HG03280 (cell line): ENCODE measurements at regions not wholly inside any gene's neighbourhood (a gene's known extent, or its start where the extent isn't known, plus 50 kb on each side); places are given as distances from the start of the nearest gene placed in this dataset.
"Not testable (repeated sequence)": the region's sequence is repeated elsewhere in the genome, so short reads cannot be mapped to it uniquely, and the experiment has no call there.

Source experiments
- ATAC-seq: cut with Tn5 transposase; IDR thresholded peaks from one replicate; pipeline ENCODE4 v1.9.1; 2021; ENCODE audit warnings: mild to moderate bottlenecking, moderate library complexity; ENCODE audit not compliant: unreplicated experiment

DNA sequence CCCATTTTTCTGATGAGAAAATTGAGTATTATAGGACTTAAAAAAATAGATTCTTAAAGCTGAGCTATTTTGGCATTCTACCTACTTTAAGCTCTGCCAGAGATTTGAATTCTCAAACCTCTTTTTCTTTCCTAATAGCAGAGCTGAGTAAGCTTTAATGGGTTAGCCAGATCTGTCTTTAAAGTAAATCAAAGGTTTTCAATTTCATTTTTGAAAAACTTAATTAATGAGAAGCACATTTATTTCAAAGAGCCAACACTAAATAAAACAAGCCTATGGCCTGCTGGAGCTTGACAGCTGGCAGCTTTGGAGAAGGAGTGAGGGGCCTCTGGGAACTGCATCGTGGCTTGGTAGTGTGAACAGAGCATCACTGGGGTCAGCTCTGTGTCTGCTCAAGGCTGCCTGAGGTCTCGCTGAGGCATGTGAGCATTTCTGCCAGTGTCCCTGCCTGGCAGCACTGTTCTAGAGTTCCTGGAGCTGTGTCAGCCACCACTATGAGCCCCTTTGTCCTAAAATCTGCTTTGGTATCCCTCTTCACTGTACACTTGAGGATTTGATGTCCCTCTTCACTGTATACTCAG lies 50.4 kb upstream of the PRSS23 start:
- ATAC-seq, result no peak

- ATAC-seq, result no peak
Observed at GRCh38 chr11:86749376-86749775, 51.0 kb upstream of the PRSS23 start.

DNA sequence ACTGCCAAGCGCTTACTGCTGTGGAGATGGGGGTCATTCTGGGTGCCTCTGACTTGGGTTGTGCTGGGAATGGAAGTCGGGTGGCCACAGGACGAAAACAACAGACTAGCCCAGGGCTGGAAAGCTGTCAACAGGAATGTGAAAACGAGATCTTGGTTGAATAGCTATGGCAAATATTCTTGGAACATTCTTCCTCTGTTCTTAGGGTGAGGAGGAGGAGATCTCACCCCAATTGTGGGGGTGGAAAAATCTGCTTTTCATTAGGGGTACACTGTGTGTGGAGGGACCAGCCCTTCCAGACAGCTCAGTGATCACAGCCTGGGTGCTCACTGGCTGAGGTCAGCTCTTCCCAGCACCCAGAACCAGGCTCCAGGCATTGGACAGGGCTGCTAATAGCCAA lies 52.0 kb upstream of the PRSS23 start:
- ATAC-seq, result no peak

DNA sequence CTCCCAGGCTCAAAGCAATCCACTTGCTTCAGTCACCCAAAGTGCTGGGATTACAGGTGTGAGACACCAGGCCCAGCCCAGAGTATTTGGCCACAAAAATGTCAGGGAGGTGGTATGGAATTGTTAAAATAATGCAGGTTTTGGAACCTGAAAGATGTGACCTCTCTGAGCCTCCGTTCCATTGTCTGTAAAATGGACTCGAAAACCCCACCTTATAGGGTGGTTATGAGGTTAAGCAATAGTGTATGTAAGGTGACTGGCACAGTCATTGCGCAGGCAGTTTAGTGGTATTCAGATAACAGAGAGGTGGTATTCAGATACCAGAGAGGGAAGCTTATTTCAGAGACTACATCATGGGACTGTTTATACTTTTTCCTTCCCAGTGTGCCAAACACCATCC lies 52.5 kb upstream of the PRSS23 start:
- no peak for ATAC-seq

DNA sequence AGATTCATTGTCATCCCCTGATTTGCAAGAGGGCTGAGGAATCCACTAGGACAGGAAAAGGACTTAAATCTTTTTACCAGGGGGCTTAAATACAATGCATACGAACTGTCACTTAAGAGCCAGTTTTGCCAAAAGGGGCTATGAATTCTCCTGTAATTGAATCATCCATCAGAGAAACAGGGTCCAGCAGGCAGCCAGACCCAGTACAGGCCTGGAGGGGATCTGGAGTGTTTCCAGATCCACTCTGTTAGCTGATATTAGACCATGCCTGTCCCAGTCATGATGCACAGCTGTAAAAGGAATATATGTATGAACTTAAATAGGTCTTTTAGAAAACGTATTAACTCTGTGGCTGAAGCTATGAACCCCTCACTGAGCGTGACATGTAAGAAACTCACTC lies 53.8 kb upstream of the PRSS23 start:
- no peak for ATAC-seq

- ATAC-seq, result no peak
Observed at GRCh38 chr11:86745571-86745970, 54.8 kb upstream of the PRSS23 start.

DNA sequence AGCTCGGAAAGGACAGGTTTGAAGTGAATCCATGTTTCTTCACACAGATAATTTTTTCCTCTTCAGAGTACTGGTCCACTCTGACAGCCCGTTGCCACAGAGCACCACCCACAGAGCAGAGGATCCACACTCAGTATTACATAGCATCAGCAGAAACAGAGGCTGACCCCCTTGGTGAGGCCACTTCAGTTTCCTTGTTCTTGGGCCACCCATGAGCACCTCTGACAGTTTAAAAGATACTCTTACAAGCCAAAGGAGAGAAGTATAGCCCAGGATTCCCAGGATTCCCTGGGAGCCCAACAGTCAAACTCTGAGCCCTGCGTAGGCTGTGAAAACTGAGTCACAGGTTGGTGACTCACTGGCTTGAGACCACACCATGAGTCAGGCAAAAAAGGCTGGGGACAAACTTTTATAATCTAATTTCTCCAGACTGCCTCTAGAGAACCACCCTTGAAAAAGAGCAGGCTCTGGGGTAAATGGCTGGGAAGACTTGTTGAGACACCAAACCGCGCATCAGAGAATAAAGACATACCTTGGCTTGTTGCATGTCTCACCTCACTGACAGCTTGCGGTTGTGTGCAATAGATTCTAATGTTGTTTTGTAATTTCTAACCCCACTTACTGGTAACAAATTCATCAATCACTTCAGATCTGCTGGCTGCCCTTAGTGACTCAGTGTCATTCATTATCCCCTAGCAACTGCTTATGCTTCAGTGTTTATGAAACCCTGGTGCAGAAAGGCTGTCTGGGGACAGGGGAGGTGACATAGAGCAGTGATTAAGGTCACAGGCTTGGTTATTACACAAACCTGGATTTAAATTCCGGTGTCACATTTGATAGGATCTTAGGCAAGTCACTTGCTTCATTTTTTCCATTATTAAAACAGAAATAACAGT lies 56.9 kb upstream of the PRSS23 start:
- peak; percentile 56 for ATAC-seq

DNA sequence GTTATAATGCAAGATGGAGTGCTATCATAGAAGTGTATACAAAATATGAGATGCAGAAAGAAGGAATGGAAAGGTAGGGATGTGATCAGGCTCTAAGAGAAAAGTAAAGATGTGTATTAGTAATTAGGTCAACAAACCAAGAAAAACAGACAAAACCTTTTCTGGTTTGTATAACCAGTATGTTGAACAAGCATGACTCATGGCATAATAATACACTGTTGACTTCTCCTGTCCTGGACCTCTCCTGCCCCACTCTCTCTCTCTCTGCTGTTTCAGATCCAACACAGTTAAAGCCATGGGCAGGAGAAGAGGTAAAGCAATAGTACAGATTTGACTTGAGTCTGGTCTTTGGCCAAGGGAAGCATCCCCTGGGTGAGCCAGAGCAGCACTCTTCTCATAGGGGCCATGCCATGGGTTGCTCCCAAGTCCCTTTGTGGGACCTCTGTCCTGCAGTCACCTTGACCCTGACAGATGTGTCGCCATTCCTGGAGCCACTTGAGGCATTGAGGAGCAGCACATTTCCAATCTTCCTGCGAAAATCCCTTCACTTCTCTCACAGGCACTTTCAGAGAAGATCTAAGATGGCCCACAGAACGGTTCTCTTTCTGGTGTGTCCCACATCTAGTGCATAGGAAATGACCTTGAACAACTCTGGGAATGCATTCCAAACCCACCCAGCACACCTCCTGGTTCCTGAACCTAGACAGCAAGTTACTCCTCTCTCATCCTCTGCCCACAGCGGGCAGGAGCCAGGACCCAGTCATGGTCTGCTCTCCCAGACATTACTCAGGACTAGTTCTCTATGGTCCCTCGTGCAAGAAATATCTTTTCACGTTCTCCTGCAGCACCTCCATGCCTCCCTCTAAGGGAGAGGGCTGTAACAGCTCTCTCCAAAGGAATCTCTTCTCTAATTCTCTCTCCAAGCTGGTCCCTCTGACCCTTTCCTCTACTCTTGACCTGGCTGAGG lies 58.2 kb upstream of the PRSS23 start:
- no peak for ATAC-seq

- ATAC-seq, result no peak
Observed at GRCh38 chr11:86741484-86741835, 58.9 kb upstream of the PRSS23 start.

DNA sequence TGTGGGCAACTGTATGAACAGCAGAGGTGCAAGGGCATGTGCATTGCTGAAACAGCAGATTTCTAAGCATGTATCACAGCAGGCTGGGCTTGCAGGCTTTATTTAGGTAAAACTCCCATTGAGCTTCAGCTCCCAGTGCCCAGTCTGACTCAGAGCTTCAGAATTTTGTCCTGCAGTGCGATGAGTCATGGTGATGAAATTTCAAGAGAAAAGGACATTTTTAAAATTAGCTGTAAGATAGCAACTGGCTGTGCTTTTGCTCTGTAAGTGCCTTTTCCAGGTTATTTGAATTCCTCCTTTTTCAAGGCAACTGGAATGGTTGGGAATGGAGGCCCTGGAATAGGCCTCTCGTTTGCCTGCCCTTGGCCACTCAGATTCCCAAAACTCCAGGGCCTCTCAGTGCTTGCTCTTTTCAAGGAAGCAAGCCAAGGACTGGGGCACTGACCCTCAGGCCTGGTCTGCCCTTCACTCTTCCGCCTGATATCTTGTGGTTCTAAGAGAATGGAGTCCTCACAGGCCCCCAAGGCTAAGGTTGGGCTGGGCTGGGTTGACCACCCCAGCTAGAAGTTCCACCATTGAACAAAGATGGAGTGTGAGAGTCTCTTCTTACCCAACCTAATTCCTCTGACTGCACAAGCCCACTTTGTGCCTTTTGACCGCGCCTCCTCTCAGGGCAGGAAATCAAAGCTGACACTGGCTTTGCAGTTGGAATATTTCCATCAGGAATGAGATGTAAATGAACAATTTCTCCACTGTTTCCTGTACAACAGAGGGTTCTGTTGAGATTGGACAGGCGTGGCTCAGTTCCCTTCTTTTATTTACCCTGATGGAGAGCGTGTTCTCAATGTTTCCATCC lies 59.5 kb upstream of the PRSS23 start:
- ATAC-seq, result no peak

DNA sequence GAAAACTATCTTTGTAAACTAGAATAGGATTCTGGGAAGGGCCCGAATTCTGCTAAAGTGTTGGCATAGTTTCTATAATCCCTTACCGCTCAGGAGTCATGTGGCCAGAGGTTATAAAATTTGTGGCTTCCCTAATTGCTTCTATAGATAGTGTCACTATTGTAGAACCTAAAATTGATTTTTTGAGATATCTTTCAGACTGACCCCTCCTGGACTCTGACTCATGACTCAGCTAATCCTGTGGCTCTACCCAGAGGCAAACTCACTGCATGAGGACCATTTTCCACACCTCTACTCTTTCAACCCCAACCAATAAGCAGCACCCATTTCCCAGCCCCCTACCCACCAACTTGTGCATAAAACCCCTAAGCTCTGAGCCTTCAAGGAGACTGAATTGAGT lies 61.8 kb upstream of the PRSS23 start:
- no peak for ATAC-seq

DNA sequence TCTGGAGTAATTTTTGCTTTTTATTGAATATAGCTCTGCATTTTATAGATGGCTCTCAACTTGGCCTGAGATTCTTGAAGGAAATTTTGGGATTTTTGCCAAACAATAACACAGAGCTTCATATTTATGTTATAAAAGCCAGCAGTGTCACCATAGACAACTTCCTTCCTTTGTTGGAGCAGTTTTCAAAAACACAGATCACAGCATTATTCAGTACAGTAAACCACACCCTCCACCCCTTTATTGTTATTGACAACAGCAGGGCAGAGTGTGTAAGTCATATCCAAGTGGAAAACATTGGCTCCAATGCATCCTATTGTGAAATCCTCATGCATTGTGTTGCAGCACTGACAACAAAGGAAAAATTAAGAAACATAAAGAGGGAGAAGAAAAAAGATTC lies 62.6 kb upstream of the PRSS23 start:
- ATAC-seq, result no peak

GRCh38 chr11:86737230-86737629 lies 63.1 kb upstream of the PRSS23 start:
- ATAC-seq, result no peak

DNA sequence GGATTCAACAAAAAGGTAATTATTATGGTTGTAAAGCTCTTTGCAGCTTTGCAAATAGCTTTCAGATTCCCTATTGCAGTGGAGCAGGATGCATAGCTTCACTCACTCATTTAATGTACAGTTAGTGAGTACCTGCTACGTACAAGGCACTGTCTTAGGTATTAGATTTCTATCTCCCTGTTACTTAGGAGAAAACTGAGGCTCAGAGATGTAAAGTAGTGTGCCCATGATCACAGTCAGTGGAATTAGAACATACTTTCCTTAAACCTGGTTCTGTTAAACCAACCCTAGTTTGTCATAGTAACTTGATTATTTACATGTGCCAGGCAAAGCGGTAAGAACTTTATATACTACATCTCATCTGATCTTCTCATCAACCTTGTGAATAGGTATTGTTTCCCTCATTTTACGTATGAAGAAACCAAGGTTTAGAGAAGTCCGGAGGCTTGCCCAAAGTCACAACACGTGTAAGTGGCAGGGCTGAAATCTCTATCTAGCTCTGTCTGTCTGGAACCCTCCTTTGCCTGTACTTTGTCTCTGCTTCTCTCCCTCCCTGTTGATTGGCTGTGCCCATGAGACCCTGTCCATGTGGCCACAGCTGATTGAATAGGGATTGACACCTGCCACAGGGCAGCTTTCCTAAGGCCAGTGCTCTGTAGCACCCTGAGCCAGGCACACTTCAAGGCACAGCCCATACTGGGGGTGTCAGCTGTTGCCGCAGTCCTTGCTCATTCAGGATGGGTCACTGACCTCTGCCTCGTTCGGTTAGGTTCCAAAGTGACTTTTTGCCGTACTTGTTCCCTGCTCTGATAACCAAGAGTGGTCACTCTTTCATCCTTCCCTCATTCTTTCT lies 63.8 kb upstream of the PRSS23 start:
- no peak for ATAC-seq

DNA sequence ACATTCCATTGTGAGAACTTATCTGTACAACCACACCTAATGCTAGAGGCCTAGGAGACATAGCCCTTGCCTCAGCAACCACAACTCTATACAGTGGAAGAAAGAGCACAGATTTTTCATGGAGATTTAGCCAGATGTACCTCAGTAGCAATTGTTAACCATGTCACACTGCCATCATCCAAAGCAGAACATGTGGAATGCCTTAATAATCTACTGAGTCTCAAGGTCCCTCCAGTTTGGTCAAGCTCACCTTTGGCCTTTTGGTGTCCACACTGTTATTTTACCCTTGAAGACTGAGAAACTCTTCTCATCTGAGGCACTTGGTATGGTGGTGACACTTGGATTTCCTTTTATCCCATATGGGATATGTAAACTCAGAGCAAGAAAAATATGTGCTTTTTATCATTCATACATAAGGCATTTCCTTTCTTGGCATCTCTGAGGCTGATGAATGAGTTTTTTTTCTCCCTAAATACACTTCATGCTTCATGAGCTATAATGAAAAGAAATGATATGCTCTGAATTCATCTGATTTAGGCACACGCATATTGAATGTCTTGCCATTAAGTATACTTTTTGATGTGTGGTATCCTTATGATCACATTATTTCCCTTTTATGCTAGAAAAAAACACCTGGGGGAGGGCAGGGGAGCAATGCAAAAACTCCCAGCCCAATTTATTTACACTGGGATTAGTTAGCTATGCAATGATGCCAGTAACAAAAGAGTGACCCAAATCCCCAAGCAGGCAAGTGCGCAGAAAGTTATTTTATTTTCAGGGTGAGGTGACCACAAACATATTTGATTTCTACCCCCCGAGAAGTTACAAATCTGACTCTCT lies 63.3 kb upstream of the ME3 start:
- ATAC-seq, result no peak

GRCh38 chr11:86732739-86733138 lies 60.3 kb upstream of the ME3 start:
- not testable (repeated sequence) for ATAC-seq

DNA sequence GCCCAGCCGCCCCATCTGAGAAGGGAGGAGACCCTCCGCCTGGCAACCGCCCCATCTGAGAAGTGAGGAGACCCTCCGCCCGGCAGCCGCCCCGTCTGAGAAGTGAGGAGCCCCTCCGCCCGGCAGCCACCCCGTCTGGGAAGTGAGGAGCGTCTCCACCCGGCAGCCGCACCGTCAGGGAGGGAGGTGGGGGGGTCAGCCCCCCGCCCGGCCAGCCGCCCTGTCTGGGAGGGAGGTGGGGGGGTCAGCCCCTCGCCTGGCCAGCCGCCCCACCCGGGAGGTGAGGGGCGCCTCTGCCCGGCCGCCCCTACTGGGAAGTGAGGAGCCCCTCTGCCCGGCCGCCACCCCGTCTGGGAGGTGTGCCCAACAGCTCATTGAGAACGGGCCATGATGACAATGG lies 59.9 kb upstream of the ME3 start:
- ATAC-seq, result not testable (repeated sequence)

DNA sequence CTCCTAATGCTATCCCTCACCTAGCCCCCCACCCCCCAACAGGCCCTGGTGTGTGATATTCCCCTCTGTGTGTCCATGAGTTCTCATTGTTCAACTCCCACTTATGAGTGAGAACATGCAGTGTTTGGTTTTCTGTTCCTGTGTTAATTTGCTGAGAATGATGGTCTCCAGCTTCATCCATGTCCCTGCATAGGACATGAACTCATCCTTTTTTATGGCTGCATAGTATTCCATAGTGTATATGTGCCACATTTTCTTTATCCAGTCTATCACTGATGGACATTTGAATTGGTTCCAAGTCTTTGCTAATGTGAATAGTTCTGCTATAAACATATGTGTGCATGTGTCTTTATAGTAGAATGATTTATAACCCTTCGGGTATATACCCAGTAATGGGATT lies 57.2 kb upstream of the ME3 start:
- not testable (repeated sequence) for ATAC-seq

- ATAC-seq, result no peak
Observed at GRCh38 chr11:86728562-86728961, 56.1 kb upstream of the ME3 start.
